ENCODE measurements at regions not wholly inside any gene's neighbourhood (a gene's known extent, or its start where the extent isn't known, plus 50 kb on each side); places are given as distances from the start of the nearest gene placed in this dataset.
"Not testable (repeated sequence)": the region's sequence is repeated elsewhere in the genome, so short reads cannot be mapped to it uniquely, and the experiment has no call there.

GRCh38 chr6:170004585-170005210, 253.3 kb downstream of the ERMARD start:
- no peak overlapping the region for H3K4me2 ChIP-seq (ENCODE audit: low read length)
- H3K27ac ChIP-seq = no peak overlapping the region
- H3K9me3 ChIP-seq (ENCODE audit: control insufficient read depth, low read length) = no peaks in the 10 kb centered on the region
- no peaks in the 10 kb centered on the region for H3K79me2 ChIP-seq
- H3K36me3 ChIP-seq (ENCODE audit: control insufficient read depth, insufficient read depth, low read length) = no peaks in the 10 kb centered on the region
- H3K4me1 ChIP-seq = no peaks in the 10 kb centered on the region
- no peak for TF ChIP-seq CTCF (IDR thresholded peaks at IDR 0.05)
- no peaks in the 10 kb centered on the region for H3K27me3 ChIP-seq (ENCODE audit: control insufficient read depth, insufficient read depth, low read length)
- no peak overlapping the region for H3K9ac ChIP-seq
- H3K4me3 ChIP-seq (ENCODE audit: low read depth, low read length) = no peak overlapping the region
- no peak overlapping the region for H2AFZ ChIP-seq

GRCh38 chr6:170003451-170004160, 252.2 kb downstream of the ERMARD start:
- H3K36me3 ChIP-seq (ENCODE audit: control insufficient read depth, insufficient read depth, low read length) = no peaks in the 10 kb centered on the region
- no peak overlapping the region for H2AFZ ChIP-seq
- no peaks in the 10 kb centered on the region for H3K79me2 ChIP-seq
- no peak overlapping the region for H3K9ac ChIP-seq
- no peaks in the 10 kb centered on the region for H3K27me3 ChIP-seq (ENCODE audit: control insufficient read depth, insufficient read depth, low read length)
- H3K4me2 ChIP-seq (ENCODE audit: low read length) = no peak overlapping the region
- no peaks in the 10 kb centered on the region for H3K9me3 ChIP-seq (ENCODE audit: control insufficient read depth, low read length)
- no peak for TF ChIP-seq CTCF (IDR thresholded peaks at IDR 0.05)
- H3K27ac ChIP-seq = no peak overlapping the region
- H3K4me1 ChIP-seq = no peaks in the 10 kb centered on the region
- H3K4me3 ChIP-seq (ENCODE audit: low read depth, low read length) = no peak overlapping the region

GRCh38 chr6:170003027-170003426, 251.6 kb downstream of the ERMARD start:
- no peak overlapping the region for H2AFZ ChIP-seq
- no peaks in the 10 kb centered on the region for H3K27me3 ChIP-seq (ENCODE audit: control insufficient read depth, insufficient read depth, low read length)
- TF ChIP-seq CTCF (IDR thresholded peaks at IDR 0.05) = no peak
- no peak overlapping the region for H3K9ac ChIP-seq
- no peak overlapping the region for H3K27ac ChIP-seq
- H3K79me2 ChIP-seq = no peaks in the 10 kb centered on the region
- H3K9me3 ChIP-seq (ENCODE audit: control insufficient read depth, low read length) = no peaks in the 10 kb centered on the region
- H3K4me3 ChIP-seq (ENCODE audit: low read depth, low read length) = no peak overlapping the region
- no peaks in the 10 kb centered on the region for H3K4me1 ChIP-seq
- H3K36me3 ChIP-seq (ENCODE audit: control insufficient read depth, insufficient read depth, low read length) = no peaks in the 10 kb centered on the region
- H3K4me2 ChIP-seq (ENCODE audit: low read length) = no peak overlapping the region

GRCh38 chr6:170001782-170002181, 250.4 kb downstream of the ERMARD start:
- not testable (repeated sequence) for H3K9me3 ChIP-seq (ENCODE audit: control insufficient read depth, low read length); H3K79me2 ChIP-seq; H3K4me2 ChIP-seq (ENCODE audit: low read length); H3K27ac ChIP-seq; H2AFZ ChIP-seq; H3K4me1 ChIP-seq; H3K36me3 ChIP-seq (ENCODE audit: control insufficient read depth, insufficient read depth, low read length); H3K9ac ChIP-seq; H3K4me3 ChIP-seq (ENCODE audit: low read depth, low read length); H3K27me3 ChIP-seq (ENCODE audit: control insufficient read depth, insufficient read depth, low read length)

GRCh38 chr6:170000071-170000843, 248.8 kb downstream of the ERMARD start:
- no peaks in the 10 kb centered on the region for H3K79me2 ChIP-seq
- H3K9me3 ChIP-seq (ENCODE audit: control insufficient read depth, low read length) = no peaks in the 10 kb centered on the region
- no peak overlapping the region for H3K4me3 ChIP-seq (ENCODE audit: low read depth, low read length)
- H3K36me3 ChIP-seq (ENCODE audit: control insufficient read depth, insufficient read depth, low read length) = no peaks in the 10 kb centered on the region
- H3K9ac ChIP-seq = no peak overlapping the region
- no peak overlapping the region for H2AFZ ChIP-seq
- no peak overlapping the region for H3K4me2 ChIP-seq (ENCODE audit: low read length)
- no peaks in the 10 kb centered on the region for H3K4me1 ChIP-seq
- no peak overlapping the region for H3K27ac ChIP-seq
- H3K27me3 ChIP-seq (ENCODE audit: control insufficient read depth, insufficient read depth, low read length) = no peaks in the 10 kb centered on the region
- no peak for TF ChIP-seq CTCF (IDR thresholded peaks at IDR 0.05)
